ENCODE measurements at regions not wholly inside any gene's neighbourhood (a gene's known extent, or its start where the extent isn't known, plus 50 kb on each side); places are given as distances from the start of the nearest gene placed in this dataset.

DNA sequence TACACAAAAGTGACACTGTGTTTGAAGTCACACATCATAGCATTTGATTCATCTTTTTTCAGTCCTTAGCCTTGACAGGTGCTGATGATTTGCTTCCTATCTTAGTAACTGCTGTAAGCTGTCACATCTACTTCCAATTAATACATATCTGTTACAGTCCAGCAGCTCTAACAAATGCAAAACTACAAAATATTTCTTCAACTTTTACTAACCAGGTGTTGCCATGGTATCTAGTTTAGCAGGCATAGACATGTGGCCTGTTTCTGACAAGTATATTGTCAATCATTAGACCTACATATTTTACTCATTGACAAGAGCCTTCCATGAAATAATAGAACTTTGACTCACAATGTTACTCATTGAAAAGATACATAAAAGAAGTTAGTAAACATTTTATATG, 1159.7 kb downstream of the GRIK2 start:
- no peak overlapping the region for H3K4me2 ChIP-seq (ENCODE audit: insufficient read depth, low read length)
- TF ChIP-seq EZH2 (IDR thresholded peaks at IDR 0.05; ENCODE audit: borderline replicate concordance, low read depth, low read length, severe bottlenecking) (no peak), MYC (IDR thresholded peaks at IDR 0.05; ENCODE audit: low read depth, low read length) (no peak), POLR2AphosphoS5 (IDR thresholded peaks at IDR 0.05; ENCODE audit: insufficient read depth, low read depth, low read length) (no peak), JUN (IDR thresholded peaks at IDR 0.05; ENCODE audit: borderline replicate concordance, insufficient read depth, insufficient read length, low read depth) (no peak), FOS (IDR thresholded peaks at IDR 0.05; ENCODE audit: borderline replicate concordance, insufficient read depth, low read length) (no peak), POLR2A (IDR thresholded peaks at IDR 0.05; ENCODE audit: low read depth, low read length) (no peak), GATA2 (IDR thresholded peaks at IDR 0.05; ENCODE audit: insufficient read depth, insufficient read length, low read depth, low read length) (no peak)
- TF ChIP-seq, protein P1, sequence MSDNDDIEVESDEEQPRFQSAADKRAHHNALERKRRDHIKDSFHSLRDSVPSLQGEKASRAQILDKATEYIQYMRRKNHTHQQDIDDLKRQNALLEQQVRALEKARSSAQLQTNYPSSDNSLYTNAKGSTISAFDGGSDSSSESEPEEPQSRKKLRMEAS (IDR thresholded peaks at IDR 0.05; ENCODE audit: insufficient read depth, insufficient read length), result no peak
- TF ChIP-seq, protein P2, sequence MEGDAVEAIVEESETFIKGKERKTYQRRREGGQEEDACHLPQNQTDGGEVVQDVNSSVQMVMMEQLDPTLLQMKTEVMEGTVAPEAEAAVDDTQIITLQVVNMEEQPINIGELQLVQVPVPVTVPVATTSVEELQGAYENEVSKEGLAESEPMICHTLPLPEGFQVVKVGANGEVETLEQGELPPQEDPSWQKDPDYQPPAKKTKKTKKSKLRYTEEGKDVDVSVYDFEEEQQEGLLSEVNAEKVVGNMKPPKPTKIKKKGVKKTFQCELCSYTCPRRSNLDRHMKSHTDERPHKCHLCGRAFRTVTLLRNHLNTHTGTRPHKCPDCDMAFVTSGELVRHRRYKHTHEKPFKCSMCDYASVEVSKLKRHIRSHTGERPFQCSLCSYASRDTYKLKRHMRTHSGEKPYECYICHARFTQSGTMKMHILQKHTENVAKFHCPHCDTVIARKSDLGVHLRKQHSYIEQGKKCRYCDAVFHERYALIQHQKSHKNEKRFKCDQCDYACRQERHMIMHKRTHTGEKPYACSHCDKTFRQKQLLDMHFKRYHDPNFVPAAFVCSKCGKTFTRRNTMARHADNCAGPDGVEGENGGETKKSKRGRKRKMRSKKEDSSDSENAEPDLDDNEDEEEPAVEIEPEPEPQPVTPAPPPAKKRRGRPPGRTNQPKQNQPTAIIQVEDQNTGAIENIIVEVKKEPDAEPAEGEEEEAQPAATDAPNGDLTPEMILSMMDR (IDR thresholded peaks at IDR 0.05; ENCODE audit: extremely low read depth in 1 of 2, insufficient read depth in 1 of 2, low read depth in 1 of 2, low read length in 2 of 2), result no peak
- H3K27ac ChIP-seq (ENCODE audit: insufficient read depth, low read depth, low read length), result no peak overlapping the region
- H3K4me3 ChIP-seq (replicated peaks in 1 of 3; ENCODE audit: insufficient read depth in 1 of 3, low read depth in 1 of 3, low read length in 3 of 3), result no peak overlapping the region
- FAIRE-seq, result no peak
- no peak for DNase-seq (ENCODE audit: low read depth, low spot score)
- H3K36me3 ChIP-seq (ENCODE audit: control insufficient read depth in 2 of 2, extremely low read depth in 1 of 2, insufficient read depth in 2 of 2, low read length in 2 of 2), result no peaks in the 10 kb centered on the region
- ChIA-PET CTCF (no interaction called here), POLR2A (no interaction called here)
- BruUV-seq (replicated peaks), result no TSS peak
- dilution Hi-C loops (cut with MboI; ENCODE audit: extremely low pct_ligation_motif_present, low sequenced_read_pairs), result no loop called here
- no peaks in the 10 kb centered on the region for H3K27me3 ChIP-seq (ENCODE audit: control insufficient read depth in 2 of 2, insufficient read depth in 2 of 2, low read length in 2 of 2)
- intact Hi-C loops (cut with micrococcal nuclease), result no loop called here
- no peaks in the 10 kb centered on the region for H3K9me1 ChIP-seq (replicated peaks; ENCODE audit: control insufficient read depth, extremely low read depth, insufficient read depth, low read length)
- no peak overlapping the region for H3K9ac ChIP-seq (replicated peaks; ENCODE audit: extremely low read depth, insufficient read depth, low read length)
- no peaks in the 10 kb centered on the region for H3K4me1 ChIP-seq (ENCODE audit: control insufficient read depth, extremely low read depth, insufficient read depth, low read length)
- no peaks in the 10 kb centered on the region for H4K20me1 ChIP-seq (replicated peaks; ENCODE audit: control insufficient read depth, extremely low read depth, insufficient read depth, low read length)
- no peaks in the 10 kb centered on the region for H3K79me2 ChIP-seq (ENCODE audit: control insufficient read depth, insufficient read depth, low read length)
- H3K9me3 ChIP-seq (replicated peaks; ENCODE audit: control insufficient read depth, insufficient read depth, low read length), result no peaks in the 10 kb centered on the region
- H2AFZ ChIP-seq (ENCODE audit: low read depth, low read length), result no peak overlapping the region

All from endothelial cell of umbilical vein (primary cell).